22Rv1 (cell line): ENCODE measurements at regions not wholly inside any gene's neighbourhood (a gene's known extent, or its start where the extent isn't known, plus 50 kb on each side); places are given as distances from the start of the nearest gene placed in this dataset.

Source experiments
- H3K27ac ChIP-seq: fragments of 450-650 bp; 2 replicates; pipeline ENCODE4 v1.5.1; 2017
- ZFX ChIP-seq: fragments of 450-650 bp; IDR thresholded peaks from 2 replicates; pipeline ENCODE4 v1.6.1; 2017; ENCODE audit warnings: antibody characterized with exemption, borderline replicate concordance
- TF ChIP-seq, protein P1 (sequence below): fragments of 450-650 bp; IDR thresholded peaks from 2 replicates; pipeline ENCODE4 v1.5.1; 2017; ENCODE audit warnings: mild to moderate bottlenecking

GRCh38 chr2:118339386-118339785 lies 251.1 kb downstream of the INSIG2 start:
- H3K27ac ChIP-seq, result no peak overlapping the region
- TF ChIP-seq, protein P1, sequence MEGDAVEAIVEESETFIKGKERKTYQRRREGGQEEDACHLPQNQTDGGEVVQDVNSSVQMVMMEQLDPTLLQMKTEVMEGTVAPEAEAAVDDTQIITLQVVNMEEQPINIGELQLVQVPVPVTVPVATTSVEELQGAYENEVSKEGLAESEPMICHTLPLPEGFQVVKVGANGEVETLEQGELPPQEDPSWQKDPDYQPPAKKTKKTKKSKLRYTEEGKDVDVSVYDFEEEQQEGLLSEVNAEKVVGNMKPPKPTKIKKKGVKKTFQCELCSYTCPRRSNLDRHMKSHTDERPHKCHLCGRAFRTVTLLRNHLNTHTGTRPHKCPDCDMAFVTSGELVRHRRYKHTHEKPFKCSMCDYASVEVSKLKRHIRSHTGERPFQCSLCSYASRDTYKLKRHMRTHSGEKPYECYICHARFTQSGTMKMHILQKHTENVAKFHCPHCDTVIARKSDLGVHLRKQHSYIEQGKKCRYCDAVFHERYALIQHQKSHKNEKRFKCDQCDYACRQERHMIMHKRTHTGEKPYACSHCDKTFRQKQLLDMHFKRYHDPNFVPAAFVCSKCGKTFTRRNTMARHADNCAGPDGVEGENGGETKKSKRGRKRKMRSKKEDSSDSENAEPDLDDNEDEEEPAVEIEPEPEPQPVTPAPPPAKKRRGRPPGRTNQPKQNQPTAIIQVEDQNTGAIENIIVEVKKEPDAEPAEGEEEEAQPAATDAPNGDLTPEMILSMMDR, result no peak
- TF ChIP-seq ZFX, result no peak

GRCh38 chr2:118333664-118334063 lies 245.4 kb downstream of the INSIG2 start:
- no peak for TF ChIP-seq ZFX
- TF ChIP-seq, protein P1, result no peak

GRCh38 chr2:118325321-118325955 lies 237.2 kb downstream of the INSIG2 start:
- TF ChIP-seq, protein P1, result no peak
- no peak for TF ChIP-seq ZFX
- H3K27ac ChIP-seq, result no peak overlapping the region

More at GRCh38 chr2:118333664-118334063, 245.4 kb downstream of the INSIG2 start:
- H3K27ac ChIP-seq, result no peak overlapping the region

GRCh38 chr2:118322406-118322805 lies 234.1 kb downstream of the INSIG2 start:
- H3K27ac ChIP-seq, result no peak overlapping the region
- TF ChIP-seq, protein P1, result no peak
- no peak for TF ChIP-seq ZFX

DNA sequence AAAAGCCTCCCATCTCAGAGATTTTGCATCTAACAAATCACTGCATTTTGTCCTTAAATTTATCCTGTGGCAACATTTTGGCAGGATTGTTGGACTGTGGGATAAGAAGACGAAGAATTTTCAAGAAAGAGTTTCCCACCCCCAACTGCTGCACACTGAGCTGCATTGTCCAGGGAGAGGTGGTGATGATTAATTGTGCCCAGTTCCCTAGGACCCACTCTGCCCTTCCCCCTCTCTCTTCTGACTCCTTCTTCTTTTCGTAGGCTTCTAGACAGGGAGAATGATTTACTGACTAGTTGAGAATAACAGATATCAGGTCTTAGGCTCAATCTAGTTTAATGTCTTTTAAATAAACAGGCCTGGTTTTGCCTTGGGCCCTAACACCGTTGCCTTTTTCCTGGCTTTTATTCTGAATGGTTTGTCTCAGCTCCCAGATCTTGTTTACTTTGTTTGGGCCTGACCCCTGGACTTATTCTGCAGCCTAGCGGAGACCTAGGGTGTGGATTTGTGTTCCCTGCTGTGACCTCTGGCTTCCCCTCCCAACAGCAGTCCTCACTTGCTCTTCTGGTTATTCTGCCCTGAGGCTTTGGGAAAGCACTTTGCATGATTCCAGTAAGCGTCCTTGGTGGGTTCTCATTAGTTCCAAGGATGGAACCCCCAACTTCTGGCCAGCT lies 233.3 kb downstream of the INSIG2 start:
- no peak for TF ChIP-seq ZFX
- TF ChIP-seq, protein P1, result no peak
- no peak overlapping the region for H3K27ac ChIP-seq

GRCh38 chr2:118320658-118321057 lies 232.4 kb downstream of the INSIG2 start:
- H3K27ac ChIP-seq, result no peak overlapping the region
- TF ChIP-seq ZFX, result no peak
- TF ChIP-seq, protein P1, result no peak

DNA sequence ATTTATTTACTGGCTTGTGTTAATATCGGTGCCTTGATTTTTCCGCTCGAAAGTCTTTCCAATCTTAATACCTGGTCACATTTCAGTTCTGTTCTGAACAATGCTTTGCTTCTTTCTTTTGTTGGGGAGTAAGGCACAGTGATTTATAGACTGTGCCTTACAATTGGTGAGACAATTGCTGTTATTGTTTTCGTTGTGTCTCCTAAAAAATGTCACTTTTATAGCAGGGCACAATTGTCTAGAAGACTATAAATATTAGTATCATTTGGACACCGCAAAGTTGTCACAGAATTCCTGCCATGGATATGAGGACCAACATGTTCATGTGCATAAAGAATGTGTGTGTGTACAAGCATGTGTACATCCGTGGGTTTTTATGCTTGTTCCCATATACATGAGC lies 231.9 kb downstream of the INSIG2 start:
- no peak overlapping the region for H3K27ac ChIP-seq

More for the DNA sequence above, 231.9 kb downstream of the INSIG2 start:
- TF ChIP-seq ZFX, result no peak
- TF ChIP-seq, protein P1, result no peak
